SK-MEL-5 (cell line): ENCODE measurements at regions not wholly inside any gene's neighbourhood (a gene's known extent, or its start where the extent isn't known, plus 50 kb on each side); places are given as distances from the start of the nearest gene placed in this dataset.

Experiments used
- DNase-seq: peaks from one replicate; pipeline ENCODE4 v3.0.0-alpha.2; 2016; ENCODE audit warnings: low read depth, low spot score
- in situ Hi-C: cut with HindIII; loops from 2 replicates; pipeline ENCODE4 v1.10.0; 2016; ENCODE audit warnings: low sequenced_read_pairs, high pct_unique_total_duplicates, low pct_unique_long_range_greater_than_20kb

DNA sequence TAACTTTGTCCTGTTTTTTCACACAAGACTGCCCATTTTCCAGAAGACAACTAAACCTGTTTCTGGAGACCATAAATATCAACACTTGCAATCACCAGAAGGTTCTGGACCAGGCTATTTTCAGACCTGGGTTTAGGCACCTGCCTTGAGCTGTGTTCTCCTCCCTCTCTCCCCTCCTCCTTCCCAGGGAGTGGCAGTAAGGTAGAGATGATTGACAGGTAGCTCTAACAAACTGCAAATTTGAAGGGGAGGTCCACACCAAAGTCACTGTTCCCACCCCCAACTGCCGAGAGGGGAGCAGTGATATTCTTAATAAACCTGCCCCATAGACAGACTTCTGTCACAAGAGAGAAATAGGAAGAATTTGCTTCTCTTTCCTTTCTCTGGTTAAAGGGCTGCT is 91.2 kb upstream of the BACH2 start:
- in situ Hi-C loops, result no loop called here
- no peak for DNase-seq

- no peak for DNase-seq
- in situ Hi-C loops, result no loop called here
Observed at GRCh38 chr6:90387383-90387775, 90.7 kb upstream of the BACH2 start.

GRCh38 chr6:90386399-90387382 is 90.0 kb upstream of the BACH2 start:
- no peak for DNase-seq
- in situ Hi-C loops, result no loop called here

DNA sequence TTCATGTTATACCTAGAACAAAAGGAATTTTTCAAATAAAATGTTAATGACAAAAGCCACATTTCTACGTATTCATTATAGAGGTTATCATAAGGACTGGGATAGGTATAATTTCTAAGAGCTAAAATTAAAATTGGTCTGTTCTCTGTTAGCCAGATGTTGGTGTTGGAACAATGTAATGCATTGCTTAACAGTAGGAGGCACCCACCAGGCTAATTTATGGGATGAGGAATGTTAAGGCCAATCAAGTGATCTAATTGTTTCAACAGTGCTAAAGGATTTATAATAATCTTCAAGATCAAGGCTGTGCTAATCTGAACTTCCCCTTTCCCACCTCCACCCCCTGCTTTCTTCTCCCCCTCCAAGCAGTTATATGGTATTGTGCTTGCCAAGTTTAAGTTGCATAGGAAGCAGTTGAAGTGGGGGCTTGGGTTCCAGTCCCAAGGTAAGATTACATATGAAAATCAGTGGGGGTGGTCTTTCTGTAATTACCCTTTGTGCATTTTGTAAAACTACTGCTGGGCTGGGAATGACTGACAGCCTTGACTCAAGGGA is 89.2 kb upstream of the BACH2 start:
- no peak for DNase-seq
- in situ Hi-C loops, result no loop called here

DNA sequence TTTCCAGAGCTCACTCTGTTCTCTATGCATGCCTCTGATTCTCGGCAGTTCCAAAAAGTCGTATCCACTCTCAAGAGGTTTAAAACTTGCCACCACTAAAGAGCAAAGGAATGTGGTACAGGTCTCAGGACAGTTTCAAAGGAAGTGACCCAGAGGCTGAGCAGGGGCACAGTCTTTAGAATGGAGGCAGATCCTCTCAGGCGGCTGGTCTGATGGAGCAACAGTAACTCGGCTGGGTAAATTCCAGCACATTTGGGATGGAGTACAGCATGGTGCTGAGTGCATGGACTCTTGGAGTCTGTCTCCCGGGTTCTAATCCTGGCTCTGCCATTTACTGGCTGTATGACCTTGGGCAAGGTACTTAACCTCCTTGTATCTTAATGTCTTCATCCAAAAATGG is 88.1 kb upstream of the BACH2 start:
- in situ Hi-C loops, result no loop called here
- no peak for DNase-seq

DNA sequence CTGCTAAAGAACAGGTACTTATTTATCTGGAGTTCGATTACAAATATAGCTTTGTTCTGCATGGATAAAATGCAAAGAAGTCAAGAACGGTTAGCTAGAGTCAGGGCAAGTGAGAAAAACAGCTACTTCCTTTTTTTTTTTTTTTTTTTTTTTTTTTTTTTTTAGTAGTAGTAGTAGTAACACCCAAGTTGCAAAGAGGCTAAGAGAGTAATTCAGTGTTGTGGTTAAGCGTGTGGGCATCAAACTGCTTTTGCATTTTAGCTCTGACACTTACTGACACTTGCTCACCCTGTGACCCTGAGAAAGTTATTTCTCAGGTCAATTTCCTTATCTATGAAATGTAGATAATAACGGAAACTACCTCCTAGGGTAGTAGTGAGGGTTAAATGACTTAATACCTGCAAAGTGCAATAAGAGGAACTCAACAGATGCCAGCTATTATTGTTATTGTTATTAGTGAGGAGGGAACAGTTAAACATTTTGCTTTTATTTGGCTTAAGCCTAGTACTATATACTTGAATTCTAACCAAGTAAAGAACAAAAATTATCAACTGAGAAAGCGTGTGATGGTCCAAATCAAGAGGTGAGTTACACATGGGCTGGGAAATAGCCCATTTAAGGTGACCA is 86.7 kb upstream of the BACH2 start:
- in situ Hi-C loops, result no loop called here
- no peak for DNase-seq

- in situ Hi-C loops, result no loop called here
- no peak for DNase-seq
Observed at GRCh38 chr6:90382760-90383159, 86.1 kb upstream of the BACH2 start.

- no peak for DNase-seq
Observed at GRCh38 chr6:90375681-90376439, 79.2 kb upstream of the BACH2 start.

DNA sequence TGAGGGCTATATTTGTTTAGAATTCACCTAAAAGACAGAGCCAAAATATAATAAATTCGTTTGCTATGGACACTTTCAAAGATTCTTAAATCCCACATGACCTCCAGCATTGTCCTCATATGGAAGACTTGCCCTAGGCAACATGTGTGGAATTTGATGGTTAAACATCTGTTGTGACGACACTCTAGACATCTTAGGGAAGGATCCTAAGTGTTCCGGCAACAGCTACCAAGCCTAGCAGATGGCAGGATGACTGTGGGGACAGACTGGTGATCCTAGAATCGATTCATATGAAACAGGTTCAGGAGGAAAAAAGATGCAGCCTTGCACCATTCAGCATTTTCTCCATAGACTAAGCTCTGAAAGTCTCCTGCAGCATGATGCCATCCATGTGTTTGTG is 77.6 kb upstream of the BACH2 start:
- in situ Hi-C loops, result no loop called here
- no peak for DNase-seq

More at GRCh38 chr6:90375681-90376439, 79.2 kb upstream of the BACH2 start:
- in situ Hi-C loops, result no loop called here

- no peak for DNase-seq
- in situ Hi-C loops, result no loop called here
Observed at GRCh38 chr6:90372885-90373284, 76.2 kb upstream of the BACH2 start.

DNA sequence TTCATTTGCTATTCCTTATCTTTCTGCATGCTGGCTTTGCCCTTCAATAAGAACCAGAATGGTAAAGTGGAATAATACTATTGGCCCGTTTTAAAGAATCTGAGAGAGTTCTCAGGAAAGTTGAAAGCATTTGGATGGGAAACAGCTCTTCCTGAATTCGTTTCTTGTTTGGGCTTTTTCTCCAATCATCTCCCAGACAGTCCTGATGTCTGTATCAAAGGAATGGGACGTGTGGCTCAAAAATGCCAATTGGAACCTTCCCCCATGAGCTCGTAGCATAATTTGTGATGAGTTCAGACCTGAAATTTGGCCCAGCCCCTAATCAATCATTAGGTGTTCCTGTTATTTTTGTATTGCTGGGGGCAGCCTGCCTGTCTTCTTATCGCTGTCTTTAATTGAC is 75.8 kb upstream of the BACH2 start:
- in situ Hi-C loops, result no loop called here
- no peak for DNase-seq

DNA sequence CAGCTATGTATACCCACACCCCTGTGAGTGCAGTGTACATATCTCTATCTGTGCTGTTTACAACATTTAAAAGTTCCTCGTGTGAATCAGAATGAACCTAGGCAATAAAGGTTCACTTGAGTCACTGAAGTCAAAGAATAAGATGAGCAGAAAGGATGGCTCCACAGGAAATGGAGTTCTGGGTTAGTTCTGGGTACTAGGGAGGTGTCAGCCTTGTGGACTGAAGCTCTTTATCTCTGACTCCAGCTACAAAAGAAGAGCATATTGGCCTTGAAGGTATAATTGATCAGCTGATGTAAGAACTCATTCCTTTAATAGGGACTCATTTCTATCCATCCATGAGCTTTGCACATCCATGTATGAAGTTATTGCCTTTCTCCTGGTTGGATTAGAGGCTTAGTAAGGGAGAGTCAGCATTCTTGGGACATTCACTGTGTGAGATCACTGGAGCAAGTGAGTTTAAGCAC is 73.9 kb upstream of the BACH2 start:
- DNase-seq, result no peak
- in situ Hi-C loops, result no loop called here

DNA sequence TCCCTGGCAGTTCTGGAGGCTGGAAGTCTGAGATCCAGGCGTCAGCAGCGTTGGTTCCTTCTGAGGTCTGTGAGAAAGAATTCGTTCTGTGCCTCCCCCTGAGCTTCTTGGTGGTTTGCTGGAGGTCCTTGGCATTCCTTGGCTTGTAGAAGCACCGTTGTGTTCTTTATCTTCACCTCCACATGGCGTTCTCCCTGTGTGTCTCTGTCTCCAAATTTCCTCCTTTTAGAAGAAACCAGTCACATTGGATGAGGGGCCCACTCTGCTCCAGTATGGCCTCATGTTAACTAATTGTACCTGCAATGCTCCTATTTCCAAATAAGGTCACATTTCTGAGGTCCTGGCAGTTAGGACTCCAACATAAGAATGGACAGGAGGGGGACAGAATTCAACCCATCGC is 73.0 kb upstream of the BACH2 start:
- DNase-seq, result no peak
- in situ Hi-C loops, result no loop called here

- in situ Hi-C loops, result no loop called here
- DNase-seq, result peak; percentile 95
Observed at GRCh38 chr6:90369024-90369519, 72.4 kb upstream of the BACH2 start.

- in situ Hi-C loops, result no loop called here
- DNase-seq, result no peak
Observed at GRCh38 chr6:90368601-90369000, 72.0 kb upstream of the BACH2 start.

DNA sequence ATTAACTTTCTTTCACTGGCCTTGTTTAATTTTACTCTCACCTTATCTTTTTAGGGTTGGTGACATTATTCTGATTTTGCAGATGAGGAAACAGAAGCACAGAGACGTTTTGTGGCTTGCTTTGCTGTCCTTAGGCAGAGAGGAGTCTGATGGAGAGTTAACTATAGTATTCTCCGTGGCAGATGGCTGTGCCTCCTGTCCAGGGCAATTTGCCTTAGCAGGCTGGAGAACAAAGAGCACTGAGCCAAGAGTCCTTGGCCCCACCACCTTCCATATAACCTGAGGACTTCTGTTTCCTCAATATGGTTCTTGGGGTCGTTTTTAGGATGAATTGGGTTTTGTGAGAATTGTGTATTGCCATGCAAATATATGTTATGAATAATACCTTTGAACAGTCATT is 71.4 kb upstream of the BACH2 start:
- no peak for DNase-seq
- in situ Hi-C loops, result no loop called here

- DNase-seq, result no peak
- in situ Hi-C loops, result no loop called here
Observed at GRCh38 chr6:90365565-90366219, 69.0 kb upstream of the BACH2 start.
